SJSA1 (cell line): ENCODE measurements at regions not wholly inside any gene's neighbourhood (a gene's known extent, or its start where the extent isn't known, plus 50 kb on each side); places are given as distances from the start of the nearest gene placed in this dataset.

Experiments used
- DNase-seq, 2 experiments: peaks; one replicate each; pipeline ENCODE4 v3.0.0-alpha.2; 2015 to 2020; ENCODE audit warnings: low spot score in 2 of 2, low read depth in 1 of 2
- H3K27ac ChIP-seq: fragments of 250-450 bp; sonication (Bioruptor Pico); 2 replicates; pipeline ENCODE4 v1.5.1; 2020; ENCODE audit warnings: mild to moderate bottlenecking, moderate library complexity
- H3K27me3 ChIP-seq: fragments of 250-450 bp; sonication (Bioruptor Pico); replicated peaks from 2 replicates; pipeline ENCODE4 v1.5.1; 2020; ENCODE audit warnings: mild to moderate bottlenecking, moderate library complexity
- H3K36me3 ChIP-seq: fragments of 250-450 bp; sonication (Bioruptor Pico); 2 replicates; pipeline ENCODE4 v1.5.1; 2020; ENCODE audit warnings: mild to moderate bottlenecking
- H3K4me1 ChIP-seq: fragments of 250-450 bp; sonication (Bioruptor Pico); replicated peaks from 2 replicates; pipeline ENCODE4 v1.6.1; 2021; ENCODE audit warnings: mild to moderate bottlenecking
- H3K4me3 ChIP-seq: fragments of 250-450 bp; sonication (Bioruptor Pico); 2 replicates; pipeline ENCODE4 v1.5.1; 2020; ENCODE audit warnings: mild to moderate bottlenecking
- H3K9me3 ChIP-seq: fragments of 250-450 bp; sonication (Bioruptor Pico); replicated peaks from 2 replicates; pipeline ENCODE4 v1.5.1; 2020; ENCODE audit warnings: mild to moderate bottlenecking

GRCh38 chr1:101732261-101732660, 264.5 kb downstream of the OLFM3 start:
- Histone ChIP-seq H3K4me1 (no peaks in the 10 kb centered on the region), H3K4me3 (no peak overlapping the region), H3K27me3 (no peaks in the 10 kb centered on the region), H3K9me3 (no peaks in the 10 kb centered on the region), H3K36me3 (no peaks in the 10 kb centered on the region), H3K27ac (no peak overlapping the region)
- DNase-seq, result no peak

GRCh38 chr1:101733340-101733739, 263.4 kb downstream of the OLFM3 start:
- Histone ChIP-seq H3K36me3 (no peaks in the 10 kb centered on the region), H3K4me1 (no peaks in the 10 kb centered on the region), H3K9me3 (no peaks in the 10 kb centered on the region), H3K27me3 (no peaks in the 10 kb centered on the region), H3K27ac (no peak overlapping the region), H3K4me3 (no peak overlapping the region)
- no peak for DNase-seq

- H3K27ac ChIP-seq, result no peak overlapping the region
- H3K9me3 ChIP-seq, result no peaks in the 10 kb centered on the region
- no peak overlapping the region for H3K4me3 ChIP-seq
- H3K4me1 ChIP-seq, result no peaks in the 10 kb centered on the region
- no peak for DNase-seq
- H3K27me3 ChIP-seq, result no peaks in the 10 kb centered on the region
- no peaks in the 10 kb centered on the region for H3K36me3 ChIP-seq
These were observed 258.3 kb downstream of the OLFM3 start for GRCh38 chr1:101738475-101738874.

GRCh38 chr1:101739146-101739545, 257.6 kb downstream of the OLFM3 start:
- DNase-seq, result no peak
- H3K4me1 ChIP-seq, result no peaks in the 10 kb centered on the region
- no peaks in the 10 kb centered on the region for H3K9me3 ChIP-seq
- H3K4me3 ChIP-seq, result no peak overlapping the region
- no peak overlapping the region for H3K27ac ChIP-seq
- H3K27me3 ChIP-seq, result no peaks in the 10 kb centered on the region
- H3K36me3 ChIP-seq, result no peaks in the 10 kb centered on the region

- no peak for DNase-seq
- Histone ChIP-seq H3K4me3 (no peak overlapping the region), H3K36me3 (no peaks in the 10 kb centered on the region), H3K27me3 (no peaks in the 10 kb centered on the region), H3K4me1 (no peaks in the 10 kb centered on the region), H3K27ac (no peak overlapping the region), H3K9me3 (no peaks in the 10 kb centered on the region)
These were observed 256.8 kb downstream of the OLFM3 start for GRCh38 chr1:101739826-101740330.

GRCh38 chr1:101741910-101742309, 254.8 kb downstream of the OLFM3 start:
- DNase-seq, result no peak
- H3K36me3 ChIP-seq, result no peaks in the 10 kb centered on the region
- no peaks in the 10 kb centered on the region for H3K4me1 ChIP-seq
- H3K9me3 ChIP-seq, result no peaks in the 10 kb centered on the region
- H3K4me3 ChIP-seq, result no peak overlapping the region
- no peak overlapping the region for H3K27ac ChIP-seq
- no peaks in the 10 kb centered on the region for H3K27me3 ChIP-seq

- no peaks in the 10 kb centered on the region for H3K27me3 ChIP-seq
- H3K27ac ChIP-seq, result no peak overlapping the region
- no peak for DNase-seq
- no peaks in the 10 kb centered on the region for H3K36me3 ChIP-seq
- no peak overlapping the region for H3K4me3 ChIP-seq
- H3K9me3 ChIP-seq, result no peaks in the 10 kb centered on the region
- H3K4me1 ChIP-seq, result no peaks in the 10 kb centered on the region
These were observed 254.2 kb downstream of the OLFM3 start for GRCh38 chr1:101742509-101742908.

GRCh38 chr1:101745551-101746270, 251.0 kb downstream of the OLFM3 start:
- no peaks in the 10 kb centered on the region for H3K36me3 ChIP-seq
- H3K9me3 ChIP-seq, result no peaks in the 10 kb centered on the region

GRCh38 chr1:101748077-101748476, 248.6 kb downstream of the OLFM3 start:
- Histone ChIP-seq H3K4me1 (no peaks in the 10 kb centered on the region), H3K4me3 (no peak overlapping the region), H3K36me3 (no peaks in the 10 kb centered on the region), H3K27ac (no peak overlapping the region), H3K9me3 (no peaks in the 10 kb centered on the region), H3K27me3 (no peaks in the 10 kb centered on the region)
- no peak for DNase-seq

More at GRCh38 chr1:101745551-101746270, 251.0 kb downstream of the OLFM3 start:
- no peak overlapping the region for H3K27ac ChIP-seq
- no peaks in the 10 kb centered on the region for H3K4me1 ChIP-seq
- H3K4me3 ChIP-seq, result no peak overlapping the region
- no peaks in the 10 kb centered on the region for H3K27me3 ChIP-seq
- no peak for DNase-seq
